K562 (cell line): ENCODE measurements at regions not wholly inside any gene's neighbourhood (a gene's known extent, or its start where the extent isn't known, plus 50 kb on each side); places are given as distances from the start of the nearest gene placed in this dataset.

Source experiments
- ATAC-seq: fragments of 200-7000 bp; cut with Tn5 transposase; 3 replicates; pipeline ENCODE4 v1.9.1; 2020; ENCODE audit warnings: moderate library complexity
- BruUV-seq: library from RNA; stranded (reverse); fragments of 400-500 nt; replicated peaks from 2 replicates; lab custom pipeline; 2021; lab: Mats Ljungman, UMichigan
- CTCF ChIA-PET: fragments of 300-600 bp; formaldehyde crosslinking; extraction: SDS; loops from one replicate; lab custom pipeline; 2021; ENCODE audit warnings: low intra/inter-chr PET ratio; lab: Yijun Ruan, JAX
- POLR2A ChIA-PET: fragments of 300-600, 350-650 bp; sonication (Branson Sonifier 250); formaldehyde crosslinking; extraction: SDS; loops from one replicate; lab custom pipeline; 2021; ENCODE audit warnings: antibody characterized with exemption, inconsistent platforms; lab: Yijun Ruan, JAX
- DNase-seq, 4 experiments: peaks; one replicate each; pipeline versions ENCODE4 v3.0.0 to v3.0.0-alpha.2; 2011 to 2018; ENCODE audit warnings: low spot score in 3 of 4, mixed read lengths in 3 of 4; ENCODE audit errors: extremely low read depth in 1 of 4
- FAIRE-seq: peaks from 2 replicates; lab custom pipeline; 2011; peaks lifted over from hg19 to GRCh38; lab: Jason Lieb, UNC
- H2AFZ ChIP-seq: 2 replicates; pipeline ENCODE4 v1.6.0; 2011; ENCODE audit warnings: low read depth, low read length, control low read depth, inconsistent platforms
- H3K27ac ChIP-seq: fragments of 200-600 bp; 3 replicates; pipeline ENCODE4 v1.8.0; 2011; ENCODE audit warnings: low read depth, mild to moderate bottlenecking, control low read depth, inconsistent platforms, low read length, moderate library complexity, mixed read lengths; ENCODE audit errors: extremely low read depth
- H3K27me3 ChIP-seq, 2 experiments: fragments of 300-600 bp in 1 of 2; 2 replicates in 1 of 2; 3 replicates in 1 of 2; pipeline versions ENCODE4 v1.6.0 to v1.8.0; 2011; ENCODE audit warnings: inconsistent platforms in 2 of 2, low read length in 2 of 2, mild to moderate bottlenecking in 1 of 2, mixed read lengths in 1 of 2, moderate library complexity in 1 of 2; ENCODE audit not compliant: control insufficient read depth in 2 of 2, insufficient read depth in 2 of 2
- H3K36me3 ChIP-seq: fragments of 300-600 bp; 3 replicates; pipeline ENCODE4 v1.8.0; 2011; ENCODE audit warnings: mild to moderate bottlenecking, low read length, inconsistent platforms; ENCODE audit not compliant: control insufficient read depth, insufficient read depth
- H3K4me1 ChIP-seq, 2 experiments: fragments of 200-600 bp in 1 of 2; replicated peaks in 1 of 2; 2 replicates in 1 of 2; 3 replicates in 1 of 2; pipeline versions ENCODE4 v1.5.1 to v1.8.0; 2011; ENCODE audit warnings: inconsistent platforms in 2 of 2, low read length in 2 of 2, mild to moderate bottlenecking in 1 of 2, mixed read lengths in 1 of 2, moderate library complexity in 1 of 2; ENCODE audit not compliant: control insufficient read depth in 2 of 2, insufficient read depth in 2 of 2
- H3K4me2 ChIP-seq: 2 replicates; pipeline ENCODE4 v1.6.1; 2011; ENCODE audit warnings: low read length, control low read depth, inconsistent platforms, mixed read lengths; ENCODE audit not compliant: insufficient read depth
- H3K4me3 ChIP-seq: fragments of 200-600 bp; sonication (generic), shearing (Covaris generic); 2 replicates; pipeline ENCODE4 v1.5.1; 2016; ENCODE audit warnings: control low read depth, inconsistent platforms
- H3K79me2 ChIP-seq: fragments of 200-600 bp; 3 replicates; pipeline ENCODE4 v1.8.0; 2011; ENCODE audit warnings: low read length, inconsistent platforms; ENCODE audit not compliant: control insufficient read depth, insufficient read depth
- H3K9ac ChIP-seq, 2 experiments: 2 replicates each; pipeline versions ENCODE4 v1.6.0 to v1.6.1; 2011; ENCODE audit warnings: low read depth in 2 of 2, low read length in 2 of 2, control low read depth in 1 of 2, inconsistent platforms in 1 of 2, mild to moderate bottlenecking in 1 of 2, mixed read lengths in 1 of 2; ENCODE audit not compliant: insufficient read depth in 1 of 2
- H3K9me1 ChIP-seq: one replicate; pipeline ENCODE4 v1.6.0; 2011; ENCODE audit warnings: inconsistent platforms, mild to moderate bottlenecking, low read length, moderate library complexity; ENCODE audit not compliant: control insufficient read depth, insufficient read depth
- H3K9me3 ChIP-seq: replicated peaks from 2 replicates; pipeline ENCODE4 v1.5.1; 2011; ENCODE audit warnings: low read depth, low read length, inconsistent platforms; ENCODE audit not compliant: control insufficient read depth, insufficient read depth
- H4K20me1 ChIP-seq: replicated peaks from 2 replicates; pipeline ENCODE4 v1.6.1; 2011; ENCODE audit warnings: low read length, inconsistent platforms, mixed read lengths; ENCODE audit not compliant: control insufficient read depth, insufficient read depth
- CBX5 ChIP-seq: IDR thresholded peaks from 2 replicates; pipeline ENCODE4 v1.6.1; 2014; ENCODE audit warnings: low read depth, borderline replicate concordance
- GMEB1 ChIP-seq: fragments of 250-450 bp; sonication (Bioruptor Pico); IDR thresholded peaks from 2 replicates; pipeline ENCODE4 v1.4.0; 2020; ENCODE audit warnings: mild to moderate bottlenecking
- KDM2B ChIP-seq: fragments of 250-450 bp; sonication (Bioruptor Pico); IDR thresholded peaks from 2 replicates; pipeline ENCODE4 v1.8.0; 2021; ENCODE audit warnings: mild to moderate bottlenecking, moderate library complexity
- WGBS: fragments of 100-300 bp; shearing (Covaris generic); methylation state at CpG from one replicate; pipeline ENCODE4 v1.1.6; 2016; ENCODE audit warnings: low coverage, mixed read lengths; ENCODE audit not compliant: insufficient coverage; ENCODE audit errors: missing lambda C conversion rate; 5-methylcytosine and 5-hydroxymethylcytosine counted together
- in situ Hi-C: fragments of 300-500 bp; cut with MboI; formaldehyde crosslinking; loops from 4 replicates; pipeline ENCODE4 v1.15.0; 2018; ENCODE audit warnings: inconsistent platforms, mixed read lengths
- intact Hi-C: fragments of 100-400 bp; cut with micrococcal nuclease; formaldehyde crosslinking; loops from 2 replicates; pipeline ENCODE4 v1.14.2; 2022
- TF ChIP-seq, protein P1 (sequence below): sonication (generic); formaldehyde crosslinking; IDR thresholded peaks from 2 replicates; pipeline ENCODE4 v1.8.0; 2022; ENCODE audit warnings: mild to moderate bottlenecking, missing genetic modification reagents

DNA sequence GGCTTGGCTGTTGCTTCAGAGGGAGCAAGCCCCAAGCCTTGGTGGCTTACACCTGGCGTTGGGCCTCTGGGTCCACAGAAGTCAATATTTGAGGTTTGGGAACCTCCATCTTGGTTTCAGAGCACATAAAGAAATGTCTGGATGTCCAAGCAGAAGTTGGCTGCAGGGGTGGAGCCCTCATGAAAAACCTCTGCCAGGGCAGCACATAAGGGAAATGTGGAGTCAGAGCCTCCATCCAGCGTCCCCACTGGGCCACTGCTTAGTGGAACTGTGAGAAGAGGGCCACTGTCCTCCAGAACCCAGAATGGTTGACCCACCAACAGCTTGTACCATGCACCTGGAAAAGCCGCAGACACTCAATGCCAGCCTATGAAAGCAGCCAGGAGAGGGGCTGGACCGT lies 573.5 kb upstream of the ZWINT start:
- BruUV-seq, result no TSS peak
- no peak overlapping the region for H3K9ac ChIP-seq
- no peak overlapping the region for H2AFZ ChIP-seq
- 0% methylated on average over 4 of the region's 4 CpGs for WGBS
- H3K4me3 ChIP-seq, result no peak overlapping the region
- TF ChIP-seq, protein P1, sequence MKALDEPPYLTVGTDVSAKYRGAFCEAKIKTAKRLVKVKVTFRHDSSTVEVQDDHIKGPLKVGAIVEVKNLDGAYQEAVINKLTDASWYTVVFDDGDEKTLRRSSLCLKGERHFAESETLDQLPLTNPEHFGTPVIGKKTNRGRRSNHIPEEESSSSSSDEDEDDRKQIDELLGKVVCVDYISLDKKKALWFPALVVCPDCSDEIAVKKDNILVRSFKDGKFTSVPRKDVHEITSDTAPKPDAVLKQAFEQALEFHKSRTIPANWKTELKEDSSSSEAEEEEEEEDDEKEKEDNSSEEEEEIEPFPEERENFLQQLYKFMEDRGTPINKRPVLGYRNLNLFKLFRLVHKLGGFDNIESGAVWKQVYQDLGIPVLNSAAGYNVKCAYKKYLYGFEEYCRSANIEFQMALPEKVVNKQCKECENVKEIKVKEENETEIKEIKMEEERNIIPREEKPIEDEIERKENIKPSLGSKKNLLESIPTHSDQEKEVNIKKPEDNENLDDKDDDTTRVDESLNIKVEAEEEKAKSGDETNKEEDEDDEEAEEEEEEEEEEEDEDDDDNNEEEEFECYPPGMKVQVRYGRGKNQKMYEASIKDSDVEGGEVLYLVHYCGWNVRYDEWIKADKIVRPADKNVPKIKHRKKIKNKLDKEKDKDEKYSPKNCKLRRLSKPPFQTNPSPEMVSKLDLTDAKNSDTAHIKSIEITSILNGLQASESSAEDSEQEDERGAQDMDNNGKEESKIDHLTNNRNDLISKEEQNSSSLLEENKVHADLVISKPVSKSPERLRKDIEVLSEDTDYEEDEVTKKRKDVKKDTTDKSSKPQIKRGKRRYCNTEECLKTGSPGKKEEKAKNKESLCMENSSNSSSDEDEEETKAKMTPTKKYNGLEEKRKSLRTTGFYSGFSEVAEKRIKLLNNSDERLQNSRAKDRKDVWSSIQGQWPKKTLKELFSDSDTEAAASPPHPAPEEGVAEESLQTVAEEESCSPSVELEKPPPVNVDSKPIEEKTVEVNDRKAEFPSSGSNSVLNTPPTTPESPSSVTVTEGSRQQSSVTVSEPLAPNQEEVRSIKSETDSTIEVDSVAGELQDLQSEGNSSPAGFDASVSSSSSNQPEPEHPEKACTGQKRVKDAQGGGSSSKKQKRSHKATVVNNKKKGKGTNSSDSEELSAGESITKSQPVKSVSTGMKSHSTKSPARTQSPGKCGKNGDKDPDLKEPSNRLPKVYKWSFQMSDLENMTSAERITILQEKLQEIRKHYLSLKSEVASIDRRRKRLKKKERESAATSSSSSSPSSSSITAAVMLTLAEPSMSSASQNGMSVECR (CRISPR knock-in tag), result no peak
- no peak for TF ChIP-seq KDM2B (CRISPR knock-in tag)
- no peak for TF ChIP-seq GMEB1
- 0 out of 2 replicates have a peak, but pooled peaks have one; percentile 11 for TF ChIP-seq CBX5
- TF ChIP-seq, all 486 proteins: peak for 1
- ATAC-seq (no peak), DNase-seq (no peak), FAIRE-seq (no peak)
- Histone ChIP-seq H3K27me3 (no peaks in the 10 kb centered on the region), H3K9me3 (0 out of 2 replicates have a peak, but pooled peaks cover 1% of the 10 kb centered on the region), H3K27ac (no peak overlapping the region), H3K4me1 (no peaks in the 10 kb centered on the region), H3K4me2 (no peak overlapping the region), H3K36me3 (no peaks in the 10 kb centered on the region), H3K79me2 (no peaks in the 10 kb centered on the region), H3K9me1 (no peaks in the 10 kb centered on the region), H4K20me1 (no peaks in the 10 kb centered on the region)
- intact Hi-C loops (no loop called here), in situ Hi-C loops (no loop called here)
- ChIA-PET CTCF (no interaction called here), POLR2A (no interaction called here)
